ENCODE measurements at regions not wholly inside any gene's neighbourhood (a gene's known extent, or its start where the extent isn't known, plus 50 kb on each side); places are given as distances from the start of the nearest gene placed in this dataset.
"Not testable (repeated sequence)": the region's sequence is repeated elsewhere in the genome, so short reads cannot be mapped to it uniquely, and the experiment has no call there.

DNA sequence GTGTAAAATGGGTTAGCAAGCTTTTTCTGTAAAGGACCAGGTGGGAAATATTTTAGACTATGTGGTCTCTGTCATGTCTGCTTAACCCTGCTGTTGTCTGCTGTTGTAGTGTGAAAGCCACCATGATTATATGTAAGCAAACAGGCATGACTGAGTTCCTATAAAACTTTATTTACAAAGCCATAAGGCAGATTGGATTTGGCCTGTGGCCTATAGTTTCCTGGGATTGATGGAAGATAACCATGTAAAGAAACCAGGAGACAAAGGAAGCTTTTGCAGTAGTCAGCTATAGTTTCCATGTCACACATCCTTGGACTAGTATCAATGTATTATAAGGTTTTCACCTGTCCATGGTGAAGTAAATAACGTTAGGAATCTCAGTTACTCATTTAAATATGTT, 78.7 kb downstream of the CCDC74A start:
- TF ChIP-seq, protein P1, sequence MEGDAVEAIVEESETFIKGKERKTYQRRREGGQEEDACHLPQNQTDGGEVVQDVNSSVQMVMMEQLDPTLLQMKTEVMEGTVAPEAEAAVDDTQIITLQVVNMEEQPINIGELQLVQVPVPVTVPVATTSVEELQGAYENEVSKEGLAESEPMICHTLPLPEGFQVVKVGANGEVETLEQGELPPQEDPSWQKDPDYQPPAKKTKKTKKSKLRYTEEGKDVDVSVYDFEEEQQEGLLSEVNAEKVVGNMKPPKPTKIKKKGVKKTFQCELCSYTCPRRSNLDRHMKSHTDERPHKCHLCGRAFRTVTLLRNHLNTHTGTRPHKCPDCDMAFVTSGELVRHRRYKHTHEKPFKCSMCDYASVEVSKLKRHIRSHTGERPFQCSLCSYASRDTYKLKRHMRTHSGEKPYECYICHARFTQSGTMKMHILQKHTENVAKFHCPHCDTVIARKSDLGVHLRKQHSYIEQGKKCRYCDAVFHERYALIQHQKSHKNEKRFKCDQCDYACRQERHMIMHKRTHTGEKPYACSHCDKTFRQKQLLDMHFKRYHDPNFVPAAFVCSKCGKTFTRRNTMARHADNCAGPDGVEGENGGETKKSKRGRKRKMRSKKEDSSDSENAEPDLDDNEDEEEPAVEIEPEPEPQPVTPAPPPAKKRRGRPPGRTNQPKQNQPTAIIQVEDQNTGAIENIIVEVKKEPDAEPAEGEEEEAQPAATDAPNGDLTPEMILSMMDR (conservative IDR thresholded peaks at IDR 0.05 in 1 of 2, IDR thresholded peaks at IDR 0.05 in 1 of 2; ENCODE audit: low read depth in 1 of 2, low read length in 2 of 2) = not testable (repeated sequence)
- TF ChIP-seq EZH2 (IDR thresholded peaks at IDR 0.05; ENCODE audit: low read length, missing control alignments) = not testable (repeated sequence)

All from fibroblast of lung (primary cell).